UCSD-AML1 (cell line): ENCODE measurements at regions not wholly inside any gene's neighbourhood (a gene's known extent, or its start where the extent isn't known, plus 50 kb on each side); places are given as distances from the start of the nearest gene placed in this dataset.
A peak's percentile ranks its signal among the peaks of the same experiment; 100 is the strongest.

Experiments
- DNase-seq: peaks from one replicate; lab custom pipeline; 2025; ENCODE audit not compliant: unreplicated experiment; lab: John Stamatoyannopoulos, UW

DNA sequence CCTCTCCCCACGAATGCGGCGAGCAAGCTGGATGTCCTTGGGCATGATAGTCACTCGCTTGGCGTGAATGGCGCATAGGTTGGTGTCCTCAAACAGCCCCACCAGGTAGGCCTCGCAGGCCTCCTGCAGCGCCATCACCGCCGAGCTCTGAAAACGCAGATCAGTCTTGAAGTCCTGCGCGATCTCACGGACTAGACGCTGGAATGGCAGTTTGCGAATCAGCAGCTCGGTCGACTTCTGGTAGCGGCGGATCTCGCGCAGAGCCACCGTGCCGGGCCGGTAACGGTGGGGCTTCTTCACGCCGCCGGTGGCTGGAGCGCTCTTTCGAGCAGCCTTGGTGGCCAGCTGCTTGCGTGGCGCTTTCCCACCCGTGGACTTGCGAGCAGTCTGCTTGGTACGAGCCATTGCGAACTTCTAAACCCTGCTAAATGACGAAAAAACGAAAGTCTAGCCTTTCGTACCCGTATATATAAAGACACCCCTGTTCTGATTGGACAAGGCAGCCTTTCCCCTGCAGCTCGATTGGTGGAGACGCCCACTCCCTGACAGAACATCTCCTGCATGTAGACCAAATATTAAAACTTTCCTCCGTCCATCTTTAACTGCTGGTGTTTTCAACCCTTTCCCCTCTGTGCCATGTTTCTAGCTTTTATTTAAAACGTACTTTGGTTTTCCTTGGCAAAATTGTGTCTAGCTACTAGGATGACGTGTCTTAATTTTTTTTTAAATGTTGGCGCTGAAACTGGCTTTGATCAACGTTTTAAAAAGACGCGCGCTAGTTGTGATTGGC lies 109.8 kb downstream of the HFE start:
- DNase-seq: peak; percentile 70

DNA sequence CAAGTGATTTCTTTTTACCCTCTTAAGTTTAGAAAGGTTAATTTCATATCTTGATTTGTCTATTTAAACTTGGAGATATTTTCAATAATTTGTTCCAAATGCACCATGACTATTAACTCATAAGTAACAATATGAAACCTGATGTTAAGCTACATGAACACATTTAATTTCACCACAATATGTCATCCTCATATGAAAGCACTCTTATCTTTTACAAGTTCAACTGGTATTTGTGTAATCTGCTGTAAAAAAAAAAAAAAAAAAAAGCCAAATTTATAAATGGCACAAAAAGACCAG lies 110.4 kb downstream of the HFE start:
- DNase-seq: no peak

DNA sequence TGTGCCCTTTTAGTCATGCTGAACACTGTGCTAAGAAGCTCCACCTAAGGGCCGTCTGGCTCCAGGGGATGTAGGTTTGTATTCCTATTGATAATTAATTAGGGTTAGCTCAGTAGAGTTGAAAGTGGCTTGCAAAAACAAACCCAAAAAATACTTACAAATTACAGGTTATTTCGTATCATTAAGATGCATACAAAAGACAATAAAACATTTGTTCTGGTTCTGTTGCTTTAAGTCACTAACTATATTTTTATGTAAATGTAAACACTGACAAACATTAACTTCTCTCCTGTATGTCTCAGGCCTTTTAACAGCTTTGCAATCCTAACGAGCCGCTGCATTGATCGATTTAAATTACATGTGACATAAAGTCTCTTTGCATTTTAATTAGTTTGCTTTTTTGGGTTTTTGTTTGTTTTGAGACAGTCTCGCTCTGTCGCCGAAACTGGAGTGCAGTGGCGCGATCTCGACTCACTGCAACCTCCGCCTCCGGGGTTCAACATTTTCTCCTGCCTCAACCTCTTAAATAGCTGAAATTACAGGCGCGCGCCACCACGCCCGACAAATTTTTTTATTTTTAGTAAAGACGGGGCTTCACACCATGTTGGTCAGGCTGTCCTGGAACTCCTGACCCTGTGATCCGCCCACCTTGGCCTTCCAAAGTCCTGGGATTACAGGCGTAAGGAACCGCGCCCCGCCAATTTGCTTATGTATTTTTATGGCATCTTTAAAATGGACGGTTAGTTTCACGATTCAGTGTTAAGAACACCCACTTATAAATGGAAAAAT lies 110.9 kb downstream of the HFE start:
- DNase-seq: peak; percentile 62

DNA sequence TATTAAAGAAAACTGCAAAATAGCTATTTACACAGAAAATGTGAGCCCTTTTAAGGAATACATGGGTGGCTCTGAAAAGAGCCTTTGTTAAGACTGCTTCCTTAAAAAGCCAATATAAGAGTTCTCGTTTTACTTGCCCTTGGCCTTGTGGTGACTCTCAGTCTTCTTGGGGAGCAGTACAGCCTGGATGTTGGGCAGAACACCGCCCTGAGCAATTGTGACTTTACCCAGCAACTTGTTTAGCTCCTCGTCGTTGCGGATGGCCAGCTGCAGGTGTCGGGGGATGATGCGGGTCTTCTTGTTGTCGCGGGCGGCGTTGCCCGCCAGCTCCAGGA lies 111.5 kb downstream of the HFE start:
- no peak for DNase-seq

DNA sequence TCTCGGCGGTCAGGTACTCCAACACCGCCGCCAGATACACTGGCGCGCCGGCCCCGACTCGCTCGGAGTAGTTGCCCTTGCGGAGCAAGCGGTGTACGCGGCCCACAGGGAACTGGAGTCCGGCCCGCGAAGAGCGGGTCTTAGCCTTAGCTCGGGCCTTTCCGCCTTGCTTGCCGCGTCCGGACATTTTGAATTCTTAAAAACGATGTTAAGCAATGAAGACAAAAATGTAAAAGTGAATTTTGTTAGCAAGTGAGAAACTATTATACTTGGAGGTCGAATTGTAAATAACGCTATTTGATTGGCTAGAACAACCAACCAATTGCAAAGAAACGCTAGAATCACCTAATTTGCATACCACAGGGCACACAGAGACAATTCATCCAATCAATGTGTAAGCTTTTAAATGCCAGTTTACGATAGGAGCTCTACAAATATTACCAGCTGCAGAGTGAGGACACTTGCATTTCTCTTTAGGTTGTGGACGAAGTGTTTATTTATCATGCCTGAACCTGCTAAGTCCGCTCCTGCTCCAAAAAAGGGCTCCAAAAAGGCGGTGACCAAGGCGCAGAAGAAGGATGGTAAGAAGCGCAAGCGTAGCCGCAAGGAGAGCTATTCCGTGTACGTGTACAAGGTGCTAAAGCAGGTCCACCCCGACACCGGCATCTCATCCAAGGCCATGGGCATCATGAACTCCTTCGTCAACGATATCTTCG lies 112.0 kb downstream of the HFE start:
- DNase-seq: peak; percentile 79

DNA sequence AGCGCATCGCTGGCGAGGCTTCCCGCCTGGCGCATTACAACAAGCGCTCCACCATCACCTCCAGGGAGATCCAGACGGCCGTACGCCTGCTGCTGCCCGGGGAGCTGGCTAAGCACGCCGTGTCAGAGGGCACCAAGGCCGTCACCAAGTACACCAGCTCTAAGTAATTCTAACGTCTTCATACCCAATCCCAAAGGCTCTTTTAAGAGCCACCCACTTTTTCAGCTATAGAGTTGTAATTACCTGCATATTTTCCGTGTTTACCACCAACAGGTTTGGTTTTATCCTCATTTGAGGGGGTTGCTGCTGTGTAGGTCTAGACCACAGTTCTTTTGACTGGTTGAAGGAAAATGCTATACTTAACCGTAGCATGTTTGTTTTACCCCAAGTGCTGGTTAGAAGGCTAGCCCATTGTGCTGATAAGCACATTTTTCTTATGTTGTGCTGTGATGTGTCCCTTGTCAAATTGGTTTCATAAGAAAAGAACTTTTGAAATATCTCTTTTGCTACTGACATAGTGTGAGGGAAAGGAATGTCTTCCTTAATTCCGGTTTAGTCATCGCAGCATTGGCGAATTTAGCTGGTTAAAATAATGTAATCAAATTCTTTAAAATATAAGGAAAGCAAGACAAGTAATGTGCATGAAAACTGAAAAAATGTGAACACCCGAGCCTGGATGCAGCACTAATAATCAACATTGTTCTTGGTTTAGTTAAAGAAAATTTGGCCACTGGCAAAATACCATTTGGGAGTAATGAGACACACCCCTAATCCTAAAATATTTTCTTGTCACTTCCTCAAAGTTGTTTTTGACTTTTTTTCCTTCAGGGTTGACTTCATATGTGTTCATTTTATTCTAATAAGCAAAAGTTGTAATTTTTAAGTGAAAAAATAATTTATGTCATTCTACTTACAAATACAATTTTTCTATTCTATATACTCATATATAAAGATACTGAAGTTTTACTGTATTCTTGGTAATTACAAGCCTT lies 112.8 kb downstream of the HFE start:
- DNase-seq: no peak

DNA sequence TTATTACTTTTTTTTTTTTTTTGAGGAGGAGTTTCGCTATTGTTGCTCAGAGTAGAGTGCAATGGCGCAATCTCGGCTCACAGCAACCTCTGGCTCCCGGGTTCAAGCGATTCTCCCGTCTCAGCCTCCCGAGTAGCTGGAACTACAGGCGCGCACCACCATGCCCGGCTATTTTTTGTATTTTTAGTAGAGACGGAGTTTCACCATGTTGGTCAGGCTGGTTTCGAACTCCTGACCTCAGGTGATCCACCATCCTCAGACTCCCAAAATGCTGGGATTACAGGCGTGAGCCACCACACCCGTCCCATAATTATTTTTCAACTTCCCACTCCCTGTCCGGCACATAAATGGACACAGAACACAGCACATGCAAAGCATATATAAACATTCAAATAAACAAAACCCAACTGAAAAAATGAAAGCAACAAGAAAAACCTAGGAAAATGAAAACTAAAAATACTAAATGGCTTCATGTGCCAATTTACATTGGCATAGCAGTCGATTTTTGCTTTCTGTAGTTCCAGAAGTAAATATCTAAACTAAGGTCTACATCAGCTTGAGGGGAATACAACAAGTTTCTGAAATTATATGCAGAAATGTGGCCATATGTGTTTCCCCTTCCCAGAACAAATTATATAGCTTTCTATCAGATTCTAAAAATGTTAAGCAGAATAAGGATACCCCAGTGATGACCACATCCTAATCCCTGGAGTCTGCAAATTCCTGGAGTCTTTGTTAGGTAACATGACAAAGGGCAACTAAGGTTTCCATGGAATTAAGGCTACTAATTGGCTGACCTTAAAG lies 113.9 kb downstream of the HFE start:
- no peak for DNase-seq

DNA sequence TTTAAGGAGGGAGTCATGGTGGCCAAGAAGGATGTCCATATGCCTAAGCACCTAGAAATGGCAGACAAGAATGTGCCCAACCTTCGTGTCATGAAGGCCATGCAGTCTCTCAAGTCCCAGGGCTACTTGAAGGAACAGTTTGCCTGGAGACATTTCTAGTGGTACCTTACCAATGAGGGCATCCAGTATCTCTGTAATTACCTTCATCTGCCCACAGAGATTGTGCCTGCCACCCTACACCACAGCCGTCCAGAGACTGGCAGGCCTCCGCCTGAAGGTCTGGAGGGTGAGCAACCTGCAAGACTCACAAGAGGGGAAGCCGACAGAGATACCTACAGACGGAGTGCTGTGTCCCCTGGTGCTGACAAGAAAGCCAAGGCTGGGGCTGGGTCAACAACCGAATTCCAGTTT lies 115.0 kb downstream of the HFE start:
- no peak for DNase-seq

DNA sequence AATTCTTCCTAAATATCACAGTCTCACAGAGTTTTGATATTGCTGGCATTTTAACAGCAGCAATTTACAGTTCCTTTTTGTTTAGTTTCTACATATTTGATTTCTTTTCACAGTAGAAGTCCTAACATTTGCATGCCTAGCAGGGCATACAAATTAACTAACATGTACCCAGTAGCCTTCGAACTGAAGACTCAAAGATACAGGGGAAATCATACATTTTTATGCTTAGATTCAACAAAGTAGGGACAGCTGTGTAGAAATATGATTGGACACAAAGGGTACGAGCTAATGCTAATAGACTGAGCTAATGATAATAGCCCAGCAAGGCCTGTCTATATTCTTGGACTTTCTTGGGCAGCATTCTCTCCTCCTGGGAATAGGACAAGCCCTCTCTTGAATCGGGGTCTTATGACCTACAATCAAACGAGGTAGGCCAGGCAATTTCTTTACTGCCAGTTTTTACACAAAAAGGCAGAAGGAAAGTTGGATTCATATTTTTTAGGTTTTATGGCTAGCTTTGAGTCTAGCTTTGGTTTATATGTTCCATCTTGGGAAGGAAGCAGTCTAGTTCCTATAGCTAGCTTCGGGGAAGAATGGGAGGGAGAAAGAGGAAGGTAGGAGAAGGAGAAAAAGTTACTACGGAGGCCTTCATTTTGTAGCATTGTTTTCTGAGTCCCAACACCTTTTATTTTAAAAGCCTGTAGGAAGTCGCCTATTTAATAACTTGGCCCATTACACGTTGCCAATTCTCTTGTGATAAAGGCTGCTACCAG lies 115.8 kb downstream of the HFE start:
- no peak for DNase-seq

DNA sequence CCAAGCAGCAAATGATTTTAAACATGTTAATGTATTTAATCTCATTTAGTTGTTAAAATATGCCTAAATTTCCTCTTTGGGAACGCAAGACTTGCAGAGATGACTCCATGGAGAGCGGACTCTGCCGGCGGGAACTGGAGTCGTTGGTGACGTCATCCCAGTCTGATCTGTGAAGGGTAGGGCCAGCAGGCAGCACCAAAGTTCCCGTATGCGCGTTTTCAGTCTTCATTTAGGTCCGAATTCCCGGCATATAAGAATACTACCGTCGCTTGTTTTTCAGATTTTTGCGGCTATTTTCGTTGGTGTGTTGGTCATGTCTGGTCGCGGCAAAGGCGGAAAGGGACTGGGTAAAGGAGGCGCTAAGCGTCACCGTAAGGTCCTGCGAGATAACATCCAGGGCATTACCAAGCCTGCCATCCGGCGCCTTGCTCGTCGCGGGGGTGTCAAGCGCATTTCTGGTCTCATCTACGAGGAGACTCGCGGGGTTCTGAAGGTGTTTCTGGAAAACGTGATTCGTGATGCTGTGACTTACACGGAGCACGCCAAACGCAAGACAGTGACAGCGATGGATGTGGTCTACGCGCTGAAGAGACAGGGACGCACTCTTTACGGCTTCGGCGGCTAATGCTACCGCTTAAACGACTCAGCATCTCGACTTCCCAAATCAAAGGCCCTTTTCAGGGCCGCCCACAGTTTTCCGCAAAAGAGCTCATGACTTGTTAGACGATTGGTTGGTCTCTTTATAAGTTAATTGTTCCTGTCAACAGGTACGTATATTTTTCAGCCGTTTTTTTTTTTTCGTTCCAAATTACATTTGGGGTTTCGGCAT lies 117.3 kb downstream of the HFE start:
- peak; percentile 88 for DNase-seq

DNA sequence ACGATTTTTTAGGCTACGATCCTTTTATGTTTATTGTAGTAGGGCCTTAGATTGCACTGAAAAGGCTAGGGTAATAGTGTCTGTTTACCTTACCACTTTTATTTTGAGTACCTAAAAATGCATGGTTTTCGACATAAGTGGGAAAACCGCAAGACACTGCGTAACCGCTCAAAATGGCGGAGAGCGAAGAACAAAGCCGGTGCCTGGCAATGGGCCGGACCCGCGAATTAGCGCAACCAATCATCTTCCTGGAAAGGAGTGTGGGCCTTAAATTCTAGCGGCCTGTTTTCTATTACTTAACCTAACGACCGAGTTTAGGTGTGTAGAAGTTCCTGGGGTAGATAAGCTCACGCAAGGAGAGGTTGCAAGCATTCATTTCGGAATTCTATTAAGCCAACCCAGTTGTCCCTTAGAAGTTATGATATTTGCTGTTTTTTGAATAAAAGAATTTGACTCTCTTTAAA lies 118.0 kb downstream of the HFE start:
- DNase-seq: peak; percentile 77

DNA sequence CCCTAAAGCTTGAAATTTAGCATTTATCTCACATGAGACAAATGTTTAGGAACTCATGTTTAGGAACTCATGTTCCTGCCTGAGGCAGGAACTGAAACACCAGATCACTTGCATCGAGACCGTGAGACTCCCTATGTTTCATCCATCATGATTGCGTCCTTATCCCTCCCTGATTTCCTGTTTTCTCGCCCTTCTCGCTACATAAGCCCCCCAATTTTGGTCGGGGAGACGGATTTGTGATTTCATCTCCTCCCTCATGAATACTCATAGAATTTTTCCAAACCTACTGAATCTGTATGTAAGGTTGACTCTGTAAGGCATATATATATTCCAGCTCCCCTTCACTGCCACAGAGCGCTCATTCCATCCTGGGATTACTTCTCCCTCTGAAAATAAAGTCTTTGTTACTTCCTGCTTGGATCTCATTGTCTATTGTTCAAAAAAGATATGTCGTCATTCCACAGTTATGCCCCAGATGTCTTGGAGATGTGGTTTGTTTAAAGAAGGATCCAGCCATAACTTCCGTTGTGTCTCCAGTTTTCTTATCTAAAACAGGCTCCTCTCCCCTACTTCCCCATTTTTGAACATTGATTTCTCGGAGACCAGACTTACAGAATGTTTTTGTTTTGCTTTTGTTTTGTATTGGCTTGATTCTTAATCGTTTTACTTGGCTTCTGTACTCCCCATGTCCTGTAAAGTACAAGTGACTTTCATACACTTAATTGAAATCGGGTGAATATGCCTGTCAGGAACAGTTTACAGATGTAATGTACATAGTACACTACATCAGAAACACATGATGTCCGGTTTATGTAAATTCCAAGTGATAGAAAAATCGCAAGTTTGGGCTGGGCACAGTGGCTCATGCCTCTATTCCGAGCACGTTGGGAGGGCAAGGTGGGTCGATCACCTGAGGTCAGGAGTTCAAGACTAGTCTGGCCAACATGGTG lies 118.7 kb downstream of the HFE start:
- no peak for DNase-seq

DNA sequence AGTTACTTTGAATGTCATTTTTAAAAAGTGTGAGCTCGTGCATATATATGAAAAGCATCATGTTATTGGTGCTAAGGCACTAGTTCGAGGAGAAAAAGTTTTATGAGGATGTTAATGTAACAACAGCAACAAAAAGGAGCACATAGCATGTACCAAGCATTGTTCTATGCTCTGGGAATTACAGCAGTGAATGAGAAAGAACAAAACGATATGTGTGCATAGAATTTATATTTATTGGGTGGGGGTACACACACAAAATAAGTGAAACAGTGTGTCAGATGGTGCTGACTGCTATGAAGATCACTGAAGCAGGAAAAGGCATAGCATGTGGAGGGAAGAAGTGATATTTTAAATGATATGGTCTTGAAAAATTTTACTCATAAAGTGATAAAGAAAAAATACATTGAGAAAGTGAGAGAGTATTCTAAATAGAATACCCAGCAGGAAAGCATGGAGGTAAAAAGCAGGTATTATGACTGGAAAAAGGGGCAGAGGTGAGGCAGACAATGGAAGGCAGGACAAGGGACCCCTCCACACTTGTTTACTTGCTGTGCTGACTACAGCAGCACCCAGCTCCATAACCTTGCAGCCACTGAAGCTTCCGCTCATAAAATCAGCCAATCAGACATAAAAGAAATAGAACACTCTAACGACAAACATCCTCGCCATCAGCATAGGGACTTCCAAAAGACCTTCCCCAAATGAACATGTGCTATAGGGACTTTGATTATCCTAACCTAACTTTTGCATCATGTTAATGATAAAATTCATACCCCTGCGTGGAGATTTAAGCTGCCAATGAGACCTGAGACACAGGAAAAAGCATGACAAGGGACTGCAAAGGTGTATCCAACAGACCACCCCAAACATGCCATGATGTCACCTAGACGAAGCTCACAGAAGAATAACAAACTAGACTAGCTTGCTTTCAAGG lies 119.9 kb downstream of the HFE start:
- DNase-seq: no peak

DNA sequence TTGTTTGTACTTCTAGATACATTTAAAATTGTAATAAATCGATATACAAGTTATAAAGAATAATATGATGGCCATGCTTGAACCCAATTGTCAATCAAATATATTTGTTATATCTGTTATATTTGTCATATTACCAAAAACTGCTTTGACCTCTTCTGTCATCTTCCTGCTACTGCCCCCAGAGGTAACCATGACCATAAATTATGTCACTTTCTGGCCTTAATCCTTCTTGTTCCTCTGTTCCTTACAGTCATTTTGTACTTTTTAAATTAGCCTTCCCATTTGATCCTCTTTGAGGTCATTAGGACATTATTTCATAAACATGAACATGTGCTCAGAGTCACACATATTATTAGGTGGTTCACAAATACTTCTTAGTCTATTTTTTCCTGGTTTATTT lies 124.7 kb downstream of the HFE start:
- DNase-seq: no peak

DNA sequence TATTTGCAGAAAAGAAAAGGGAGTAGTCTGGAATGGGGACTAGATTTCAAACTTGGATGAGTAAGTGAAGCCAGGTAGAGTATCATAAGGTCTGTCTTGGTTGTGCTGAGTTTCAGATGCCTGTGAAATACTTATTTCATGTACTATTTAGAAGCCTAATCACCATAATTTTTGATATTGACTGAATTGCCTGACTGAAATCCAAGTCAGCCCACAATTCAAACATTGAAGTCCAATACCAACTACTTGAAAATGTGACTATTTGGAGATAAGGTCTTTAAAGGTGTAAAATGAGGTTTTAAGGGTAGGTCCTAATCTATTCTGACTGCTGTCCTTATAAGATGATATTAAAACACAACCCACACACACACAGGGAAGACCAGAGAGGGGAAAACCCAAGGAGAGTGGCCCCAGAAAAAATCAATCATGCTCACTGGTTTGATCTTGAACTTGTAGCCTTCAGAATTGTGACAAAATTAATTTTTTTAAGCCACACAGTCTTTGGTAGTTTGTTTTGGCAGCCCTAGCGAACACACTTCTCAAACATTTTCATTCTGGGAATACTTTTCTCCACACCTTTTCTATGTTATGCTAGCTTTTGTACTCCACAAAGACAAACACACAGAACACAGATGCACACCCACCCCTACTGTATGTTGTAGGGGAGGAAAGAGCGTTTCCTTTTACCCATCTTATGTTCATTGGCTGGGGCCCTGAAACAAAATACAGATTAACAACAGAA lies 126.3 kb downstream of the HFE start:
- no peak for DNase-seq
